H1 (cell line): ENCODE measurements at regions not wholly inside any gene's neighbourhood (a gene's known extent, or its start where the extent isn't known, plus 50 kb on each side); places are given as distances from the start of the nearest gene placed in this dataset.

ENCODE experiments used
- BRCA1 ChIP-seq: IDR thresholded peaks from 2 replicates; pipeline ENCODE4 v1.6.1; 2012; ENCODE audit warnings: low read depth, low read length, improper control_type of control experiment
- CBX5 ChIP-seq: fragments of 300-800, 300-1000 bp; sonication (generic); IDR thresholded peaks from 2 replicates; pipeline ENCODE4 v1.7.1; 2016; ENCODE audit warnings: antibody characterized with exemption, low read length, low read depth
- CBX8 ChIP-seq: fragments of 300-800, 300-1000 bp; sonication (generic); IDR thresholded peaks from 2 replicates; pipeline ENCODE4 v1.7.1; 2016; ENCODE audit warnings: low read depth, low read length, borderline replicate concordance
- CHD1 ChIP-seq: IDR thresholded peaks from 2 replicates; pipeline ENCODE4 v1.6.1; 2012; ENCODE audit warnings: low read depth, low read length, improper control_type of control experiment
- CHD2 ChIP-seq: IDR thresholded peaks from 2 replicates; pipeline ENCODE4 v1.6.1; 2012; ENCODE audit warnings: low read length, improper control_type of control experiment
- CREB1 ChIP-seq: IDR thresholded peaks from 2 replicates; pipeline ENCODE4 v1.6.1; 2012; ENCODE audit warnings: inconsistent platforms
- EP300 ChIP-seq, 2 experiments: IDR thresholded peaks; 1 replicate in 1 of 2; 2 replicates in 1 of 2; pipeline ENCODE4 v1.6.1; 2011 to 2012; ENCODE audit warnings: low read depth in 2 of 2, low read length in 2 of 2, mild to moderate bottlenecking in 2 of 2, borderline replicate concordance in 1 of 2, inconsistent platforms in 1 of 2, moderate library complexity in 1 of 2
- EZH2 ChIP-seq: fragments of 200-600 bp; sonication (generic); IDR thresholded peaks from 2 replicates; pipeline ENCODE4 v1.7.1; 2012; ENCODE audit warnings: low read depth, mild to moderate bottlenecking, moderate library complexity, low read length, inconsistent platforms; ENCODE audit not compliant: severe bottlenecking
- GTF2F1 ChIP-seq: IDR thresholded peaks from 2 replicates; pipeline ENCODE4 v1.6.1; 2012; ENCODE audit warnings: low read depth, low read length, improper control_type of control experiment, borderline replicate concordance
- JUN ChIP-seq: IDR thresholded peaks from 2 replicates; pipeline ENCODE4 v1.6.1; 2011; ENCODE audit warnings: low read depth, mild to moderate bottlenecking, improper control_type of control experiment, low read length
- JUND ChIP-seq: IDR thresholded peaks from 2 replicates; pipeline ENCODE4 v1.6.1; 2011; ENCODE audit warnings: mild to moderate bottlenecking, improper control_type of control experiment, low read length
- KDM1A ChIP-seq: fragments of 200-600, 300-600 bp; sonication (generic); IDR thresholded peaks from 2 replicates; pipeline ENCODE4 v1.7.1; 2016; ENCODE audit warnings: mild to moderate bottlenecking, low read length, borderline replicate concordance
- KDM4A ChIP-seq: IDR thresholded peaks from one replicate; pipeline ENCODE4 v1.7.1; 2012; ENCODE audit warnings: low read depth, mild to moderate bottlenecking, moderate library complexity, low read length, inconsistent platforms; ENCODE audit not compliant: severe bottlenecking
- NANOG ChIP-seq: IDR thresholded peaks from 2 replicates; pipeline ENCODE4 v1.6.1; 2011; ENCODE audit warnings: low read length, low read depth, mild to moderate bottlenecking, inconsistent platforms; ENCODE audit not compliant: insufficient read depth, poor library complexity, severe bottlenecking
- PHF8 ChIP-seq: fragments of 200-600 bp; sonication (generic); conservative IDR thresholded peaks from 2 replicates; pipeline ENCODE4 v1.7.1; 2012; ENCODE audit warnings: low read depth, mild to moderate bottlenecking, inconsistent platforms, low read length, moderate library complexity
- RNF2 ChIP-seq: fragments of 200-900, 300-1000 bp; sonication (generic); IDR thresholded peaks from 2 replicates; pipeline ENCODE4 v1.7.1; 2016; ENCODE audit warnings: borderline replicate concordance, low read depth, mild to moderate bottlenecking, antibody characterized with exemption, low read length; ENCODE audit not compliant: poor library complexity, severe bottlenecking; ENCODE audit errors: missing control alignments
- SP2 ChIP-seq: IDR thresholded peaks from 2 replicates; pipeline ENCODE4 v1.6.1; 2012; ENCODE audit warnings: mild to moderate bottlenecking, low read length, inconsistent platforms
- TAF7 ChIP-seq: optimal IDR thresholded peaks from 2 replicates; pipeline ENCODE3; 2011; ENCODE audit warnings: low read depth, mild to moderate bottlenecking, inconsistent platforms, low read length, moderate library complexity, borderline replicate concordance
- TBP ChIP-seq: IDR thresholded peaks from 2 replicates; pipeline ENCODE4 v1.6.1; 2011; ENCODE audit warnings: low read depth, low read length, improper control_type of control experiment
- TEAD4 ChIP-seq: IDR thresholded peaks from 2 replicates; pipeline ENCODE4 v1.6.1; 2012; ENCODE audit warnings: low read depth, low read length, inconsistent platforms, mixed read lengths
- ZNF274 ChIP-seq: IDR thresholded peaks from 2 replicates; pipeline ENCODE4 v1.7.0; 2012; ENCODE audit warnings: low read length, borderline replicate concordance; ENCODE audit errors: extremely low read depth
- TF ChIP-seq, protein P1 (sequence below): IDR thresholded peaks from 2 replicates; pipeline ENCODE4 v1.6.1; 2011; ENCODE audit warnings: low read length, improper control_type of control experiment
- TF ChIP-seq, protein P2 (sequence below): IDR thresholded peaks from 2 replicates; pipeline ENCODE4 v1.6.1; 2011; ENCODE audit warnings: low read depth, mild to moderate bottlenecking, low read length; ENCODE audit not compliant: insufficient read depth
- TF ChIP-seq, protein P3 (sequence below): IDR thresholded peaks from 2 replicates; pipeline ENCODE4 v1.6.1; 2012; ENCODE audit warnings: inconsistent platforms

DNA sequence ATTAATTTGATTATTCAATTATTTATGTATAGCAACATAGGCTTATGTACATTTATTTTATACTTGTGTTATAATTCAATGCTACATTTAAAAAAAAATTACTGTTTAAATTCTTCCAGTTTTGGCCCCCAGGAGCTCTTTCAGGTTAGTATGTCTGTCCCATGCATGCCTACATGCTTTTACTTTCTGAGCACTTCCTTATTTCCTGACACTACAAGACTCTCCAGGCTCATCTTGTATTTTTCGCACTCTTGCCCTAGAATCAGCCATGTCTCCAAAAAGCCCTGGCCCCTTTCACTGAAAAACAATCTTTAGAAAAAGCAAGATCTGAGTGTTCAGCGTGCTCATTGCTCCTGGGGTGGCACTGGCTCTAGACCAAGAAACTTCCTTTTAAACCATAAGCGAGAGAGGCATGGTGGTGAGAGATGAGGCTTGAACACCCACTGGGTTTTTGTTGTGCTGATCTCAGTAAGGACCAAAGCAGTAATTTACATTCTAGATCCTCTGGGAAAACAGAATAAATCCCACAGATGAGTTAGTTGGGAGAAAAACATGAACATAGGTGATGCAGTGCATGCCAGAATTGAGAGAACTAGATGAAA lies 95.0 kb downstream of the SLC30A10 start (continued):
- TF ChIP-seq JUND (no peak), BRCA1 (no peak), ZNF274 (no peak), TBP (0 out of 2 replicates have a peak, but pooled peaks have one; percentile 10), EP300 (IDR thresholded peaks at IDR 0.05; ENCODE audit: borderline replicate concordance in 1 of 2, low read depth in 2 of 2, low read length in 2 of 2) (no peak), GTF2F1 (no peak), CBX5 (no peak), CHD2 (no peak), SP2 (no peak), KDM4A (no peak), CREB1 (no peak), TAF7 (peak; percentile 18), RNF2 (no peak), EZH2 (no peak), KDM1A (no peak), NANOG (no peak), PHF8 (no peak), JUN (no peak), CHD1 (no peak), CBX8 (no peak), TEAD4 (no peak)
- TF ChIP-seq, protein P1, sequence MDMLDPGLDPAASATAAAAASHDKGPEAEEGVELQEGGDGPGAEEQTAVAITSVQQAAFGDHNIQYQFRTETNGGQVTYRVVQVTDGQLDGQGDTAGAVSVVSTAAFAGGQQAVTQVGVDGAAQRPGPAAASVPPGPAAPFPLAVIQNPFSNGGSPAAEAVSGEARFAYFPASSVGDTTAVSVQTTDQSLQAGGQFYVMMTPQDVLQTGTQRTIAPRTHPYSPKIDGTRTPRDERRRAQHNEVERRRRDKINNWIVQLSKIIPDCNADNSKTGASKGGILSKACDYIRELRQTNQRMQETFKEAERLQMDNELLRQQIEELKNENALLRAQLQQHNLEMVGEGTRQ, result no peak
- TF ChIP-seq, protein P2, sequence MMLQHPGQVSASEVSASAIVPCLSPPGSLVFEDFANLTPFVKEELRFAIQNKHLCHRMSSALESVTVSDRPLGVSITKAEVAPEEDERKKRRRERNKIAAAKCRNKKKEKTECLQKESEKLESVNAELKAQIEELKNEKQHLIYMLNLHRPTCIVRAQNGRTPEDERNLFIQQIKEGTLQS, result no peak
- TF ChIP-seq, protein P3, sequence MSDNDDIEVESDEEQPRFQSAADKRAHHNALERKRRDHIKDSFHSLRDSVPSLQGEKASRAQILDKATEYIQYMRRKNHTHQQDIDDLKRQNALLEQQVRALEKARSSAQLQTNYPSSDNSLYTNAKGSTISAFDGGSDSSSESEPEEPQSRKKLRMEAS, result no peak
